ENCODE measurements at regions not wholly inside any gene's neighbourhood (a gene's known extent, or its start where the extent isn't known, plus 50 kb on each side); places are given as distances from the start of the nearest gene placed in this dataset.

- intact Hi-C loops (cut with micrococcal nuclease) = no loop called here
- H3K27ac Mint-ChIP-seq = no peak overlapping the region
- no peak overlapping the region for H3K4me3 Mint-ChIP-seq
- no peaks in the 10 kb centered on the region for H3K9me3 Mint-ChIP-seq
- no peaks in the 10 kb centered on the region for H3K36me3 Mint-ChIP-seq (ENCODE audit: low read depth)
- no peaks in the 10 kb centered on the region for H3K27me3 Mint-ChIP-seq
- H3K4me1 Mint-ChIP-seq = no peaks in the 10 kb centered on the region
- no peak for DNase-seq
These were observed 1180.6 kb upstream of the GBE1 start for GRCh38 chr3:82942041-82942440.

- H3K4me1 Mint-ChIP-seq = no peaks in the 10 kb centered on the region
- intact Hi-C loops (cut with micrococcal nuclease) = no loop called here
- H3K9me3 Mint-ChIP-seq = no peaks in the 10 kb centered on the region
- H3K36me3 Mint-ChIP-seq (ENCODE audit: low read depth) = no peaks in the 10 kb centered on the region
- no peaks in the 10 kb centered on the region for H3K27me3 Mint-ChIP-seq
- no peak overlapping the region for H3K4me3 Mint-ChIP-seq
- H3K27ac Mint-ChIP-seq = no peak overlapping the region
- no peak for DNase-seq
These were observed 1178.7 kb upstream of the GBE1 start for GRCh38 chr3:82940124-82940523.

- Mint-ChIP-seq H3K27ac (no peak overlapping the region), H3K4me1 (no peaks in the 10 kb centered on the region), H3K27me3 (no peaks in the 10 kb centered on the region), H3K36me3 (ENCODE audit: low read depth) (no peaks in the 10 kb centered on the region), H3K9me3 (no peaks in the 10 kb centered on the region), H3K4me3 (no peak overlapping the region)
- no peak for DNase-seq
- intact Hi-C loops (cut with micrococcal nuclease) = no loop called here
These were observed 1178.1 kb upstream of the GBE1 start for GRCh38 chr3:82939491-82940097.

GRCh38 chr3:82938821-82939328 lies 1177.4 kb upstream of the GBE1 start:
- H3K36me3 Mint-ChIP-seq (ENCODE audit: low read depth) = no peaks in the 10 kb centered on the region
- H3K9me3 Mint-ChIP-seq = no peaks in the 10 kb centered on the region
- H3K4me3 Mint-ChIP-seq = no peak overlapping the region
- intact Hi-C loops (cut with micrococcal nuclease) = no loop called here
- H3K27me3 Mint-ChIP-seq = no peaks in the 10 kb centered on the region
- H3K27ac Mint-ChIP-seq = no peak overlapping the region
- no peaks in the 10 kb centered on the region for H3K4me1 Mint-ChIP-seq
- DNase-seq = no peak

GRCh38 chr3:82927309-82928253 lies 1166.1 kb upstream of the GBE1 start:
- no peak for DNase-seq
- no peaks in the 10 kb centered on the region for H3K9me3 Mint-ChIP-seq
- no peak overlapping the region for H3K27ac Mint-ChIP-seq
- H3K4me1 Mint-ChIP-seq = no peaks in the 10 kb centered on the region
- intact Hi-C loops (cut with micrococcal nuclease) = no loop called here
- H3K4me3 Mint-ChIP-seq = no peak overlapping the region
- H3K36me3 Mint-ChIP-seq (ENCODE audit: low read depth) = no peaks in the 10 kb centered on the region
- H3K27me3 Mint-ChIP-seq = no peaks in the 10 kb centered on the region

GRCh38 chr3:82891028-82891427 lies 1129.6 kb upstream of the GBE1 start:
- Mint-ChIP-seq H3K4me1 (no peaks in the 10 kb centered on the region), H3K36me3 (ENCODE audit: low read depth) (no peaks in the 10 kb centered on the region), H3K27me3 (no peaks in the 10 kb centered on the region), H3K4me3 (no peak overlapping the region), H3K27ac (no peak overlapping the region), H3K9me3 (no peaks in the 10 kb centered on the region)
- intact Hi-C loops (cut with micrococcal nuclease) = no loop called here
- no peak for DNase-seq

GRCh38 chr3:82883072-82883471 lies 1121.6 kb upstream of the GBE1 start:
- H3K27ac Mint-ChIP-seq = no peak overlapping the region
- no peaks in the 10 kb centered on the region for H3K27me3 Mint-ChIP-seq

GRCh38 chr3:82875401-82875800 lies 1114.0 kb upstream of the GBE1 start:
- intact Hi-C loops (cut with micrococcal nuclease) = no loop called here
- Mint-ChIP-seq H3K4me3 (no peak overlapping the region), H3K9me3 (no peaks in the 10 kb centered on the region), H3K27ac (no peak overlapping the region), H3K27me3 (no peaks in the 10 kb centered on the region), H3K4me1 (no peaks in the 10 kb centered on the region), H3K36me3 (ENCODE audit: low read depth) (no peaks in the 10 kb centered on the region)
- no peak for DNase-seq

More at GRCh38 chr3:82883072-82883471, 1121.6 kb upstream of the GBE1 start:
- no peak overlapping the region for H3K4me3 Mint-ChIP-seq
- DNase-seq = no peak
- H3K4me1 Mint-ChIP-seq = no peaks in the 10 kb centered on the region
- H3K9me3 Mint-ChIP-seq = no peaks in the 10 kb centered on the region
- intact Hi-C loops (cut with micrococcal nuclease) = no loop called here
- no peaks in the 10 kb centered on the region for H3K36me3 Mint-ChIP-seq (ENCODE audit: low read depth)

GRCh38 chr3:82839871-82840270 lies 1078.4 kb upstream of the GBE1 start:
- no peak overlapping the region for H3K4me3 Mint-ChIP-seq
- DNase-seq = no peak
- H3K9me3 Mint-ChIP-seq = peaks cover 7% of the 10 kb centered on the region
- H3K27me3 Mint-ChIP-seq = no peaks in the 10 kb centered on the region
- no peaks in the 10 kb centered on the region for H3K4me1 Mint-ChIP-seq
- intact Hi-C loops (cut with micrococcal nuclease) = no loop called here
- H3K36me3 Mint-ChIP-seq (ENCODE audit: low read depth) = no peaks in the 10 kb centered on the region
- H3K27ac Mint-ChIP-seq = no peak overlapping the region

GRCh38 chr3:82834098-82834497 lies 1072.7 kb upstream of the GBE1 start:
- H3K27me3 Mint-ChIP-seq = no peaks in the 10 kb centered on the region
- H3K27ac Mint-ChIP-seq = no peak overlapping the region
- no peaks in the 10 kb centered on the region for H3K4me1 Mint-ChIP-seq
- no peak overlapping the region for H3K4me3 Mint-ChIP-seq
- intact Hi-C loops (cut with micrococcal nuclease) = no loop called here
- H3K9me3 Mint-ChIP-seq = no peaks in the 10 kb centered on the region
- DNase-seq = no peak
- no peaks in the 10 kb centered on the region for H3K36me3 Mint-ChIP-seq (ENCODE audit: low read depth)

GRCh38 chr3:82824491-82824890 lies 1063.0 kb upstream of the GBE1 start:
- Mint-ChIP-seq H3K9me3 (no peaks in the 10 kb centered on the region), H3K36me3 (ENCODE audit: low read depth) (no peaks in the 10 kb centered on the region), H3K4me3 (no peak overlapping the region), H3K4me1 (no peaks in the 10 kb centered on the region), H3K27ac (no peak overlapping the region), H3K27me3 (no peaks in the 10 kb centered on the region)
- DNase-seq = no peak
- intact Hi-C loops (cut with micrococcal nuclease) = no loop called here

GRCh38 chr3:82816086-82816485 lies 1054.6 kb upstream of the GBE1 start:
- Mint-ChIP-seq H3K27ac (no peak overlapping the region), H3K9me3 (peaks cover 3% of the 10 kb centered on the region), H3K4me3 (no peak overlapping the region), H3K4me1 (no peaks in the 10 kb centered on the region), H3K36me3 (ENCODE audit: low read depth) (no peaks in the 10 kb centered on the region), H3K27me3 (no peaks in the 10 kb centered on the region)
- no peak for DNase-seq
- intact Hi-C loops (cut with micrococcal nuclease) = no loop called here

GRCh38 chr3:82815417-82816058 lies 1054.1 kb upstream of the GBE1 start:
- no peak for DNase-seq
- intact Hi-C loops (cut with micrococcal nuclease) = no loop called here
- no peaks in the 10 kb centered on the region for H3K27me3 Mint-ChIP-seq
- no peak overlapping the region for H3K4me3 Mint-ChIP-seq
- peaks cover 3% of the 10 kb centered on the region for H3K9me3 Mint-ChIP-seq
- H3K27ac Mint-ChIP-seq = no peak overlapping the region
- H3K4me1 Mint-ChIP-seq = no peaks in the 10 kb centered on the region
- no peaks in the 10 kb centered on the region for H3K36me3 Mint-ChIP-seq (ENCODE audit: low read depth)

- intact Hi-C loops (cut with micrococcal nuclease) = no loop called here
- peaks cover 3% of the 10 kb centered on the region for H3K9me3 Mint-ChIP-seq
- H3K36me3 Mint-ChIP-seq (ENCODE audit: low read depth) = no peaks in the 10 kb centered on the region
- H3K27ac Mint-ChIP-seq = no peak overlapping the region
- no peak overlapping the region for H3K4me3 Mint-ChIP-seq
- no peak for DNase-seq
- no peaks in the 10 kb centered on the region for H3K27me3 Mint-ChIP-seq
- H3K4me1 Mint-ChIP-seq = no peaks in the 10 kb centered on the region
These were observed 1053.2 kb upstream of the GBE1 start for GRCh38 chr3:82814660-82815059.
